GM19035 (cell line): ENCODE measurements at regions not wholly inside any gene's neighbourhood (a gene's known extent, or its start where the extent isn't known, plus 50 kb on each side); places are given as distances from the start of the nearest gene placed in this dataset.

Source experiments
- ATAC-seq: cut with Tn5 transposase; IDR thresholded peaks from one replicate; pipeline ENCODE4 v1.9.1; 2021; ENCODE audit not compliant: unreplicated experiment

- ATAC-seq, result no peak
These were observed 488.0 kb upstream of the B3GALT2 start for GRCh38 chr1:193674292-193674944.

- ATAC-seq, result no peak
These were observed 480.2 kb upstream of the B3GALT2 start for GRCh38 chr1:193666485-193667083.

- ATAC-seq, result no peak
These were observed 477.6 kb upstream of the B3GALT2 start for GRCh38 chr1:193663965-193664364.

- no peak for ATAC-seq
These were observed 475.6 kb upstream of the B3GALT2 start for GRCh38 chr1:193662030-193662429.

- no peak for ATAC-seq
These were observed 475.0 kb upstream of the B3GALT2 start for GRCh38 chr1:193661385-193661784.

- ATAC-seq, result no peak
These were observed 474.0 kb upstream of the B3GALT2 start for GRCh38 chr1:193660428-193660827.

- no peak for ATAC-seq
These were observed 472.3 kb upstream of the B3GALT2 start for GRCh38 chr1:193658691-193659090.

GRCh38 chr1:193658081-193658480, 471.7 kb upstream of the B3GALT2 start:
- no peak for ATAC-seq

- ATAC-seq, result no peak
These were observed 471.1 kb upstream of the B3GALT2 start for GRCh38 chr1:193657552-193657951.

GRCh38 chr1:193656841-193657240, 470.4 kb upstream of the B3GALT2 start:
- no peak for ATAC-seq

GRCh38 chr1:193654951-193655735, 468.7 kb upstream of the B3GALT2 start:
- ATAC-seq, result no peak

- no peak for ATAC-seq
These were observed 463.2 kb upstream of the B3GALT2 start for GRCh38 chr1:193649587-193649986.

- ATAC-seq, result no peak
These were observed 448.5 kb upstream of the B3GALT2 start for GRCh38 chr1:193634876-193635275.

GRCh38 chr1:193634470-193634869, 448.1 kb upstream of the B3GALT2 start:
- no peak for ATAC-seq

GRCh38 chr1:193633991-193634390, 447.6 kb upstream of the B3GALT2 start:
- ATAC-seq, result no peak

- no peak for ATAC-seq
These were observed 446.7 kb upstream of the B3GALT2 start for GRCh38 chr1:193633093-193633492.

GRCh38 chr1:193631306-193631705, 444.9 kb upstream of the B3GALT2 start:
- no peak for ATAC-seq

- ATAC-seq, result no peak
These were observed 443.5 kb upstream of the B3GALT2 start for GRCh38 chr1:193629875-193630274.

- no peak for ATAC-seq
These were observed 440.3 kb upstream of the B3GALT2 start for GRCh38 chr1:193626695-193627094.

- no peak for ATAC-seq
These were observed 438.8 kb upstream of the B3GALT2 start for GRCh38 chr1:193625255-193625654.

GRCh38 chr1:193619911-193620310, 433.5 kb upstream of the B3GALT2 start:
- ATAC-seq, result no peak

GRCh38 chr1:193614817-193615216, 428.4 kb upstream of the B3GALT2 start:
- ATAC-seq, result peak; percentile 69
